Stimulated activated naive CD8-positive, alpha-beta T cell treated with anti-CD3 and anti-CD28 coated beads, Interleukin-15, amount 100 ng/mL, for 72 hours (primary cell): ENCODE measurements at regions not wholly inside any gene's neighbourhood (a gene's known extent, or its start where the extent isn't known, plus 50 kb on each side); places are given as distances from the start of the nearest gene placed in this dataset.
"Not testable (repeated sequence)": the region's sequence is repeated elsewhere in the genome, so short reads cannot be mapped to it uniquely, and the experiment has no call there.

Experiments used
- ATAC-seq: fragments of 150-1000 bp; cut with Tn5 transposase; 2 replicates; pipeline ENCODE4 v1.10.0; 2021; ENCODE audit warnings: mild to moderate bottlenecking, moderate library complexity
- DNase-seq, 2 donors: peaks; one replicate each; pipeline ENCODE4 v3.0.0; 2021 to 2022
- H3K27ac Mint-ChIP-seq, 2 donors: one replicate each; pipeline ENCODE4 v1.8.0; 2022; ENCODE audit warnings: mild to moderate bottlenecking in 2 of 2, mixed read lengths in 2 of 2, moderate library complexity in 2 of 2
- H3K27me3 Mint-ChIP-seq: one replicate; pipeline ENCODE4 v1.8.0; 2022; ENCODE audit warnings: mixed read lengths
- H3K4me1 Mint-ChIP-seq: one replicate; pipeline ENCODE4 v1.8.0; 2022; ENCODE audit warnings: mild to moderate bottlenecking, mixed read lengths
- H3K4me3 Mint-ChIP-seq, 2 donors: one replicate each; pipeline ENCODE4 v1.8.0; 2022; ENCODE audit warnings: mild to moderate bottlenecking in 2 of 2, mixed read lengths in 2 of 2, moderate library complexity in 1 of 2
- H3K9me3 Mint-ChIP-seq, 2 donors: one replicate each; pipeline ENCODE4 v1.8.0; 2022; ENCODE audit warnings: mixed read lengths in 2 of 2

GRCh38 chr16:60727851-60728250 is 1308.4 kb downstream of the CDH8 start:
- ATAC-seq (no peak), DNase-seq (no peak)
- Mint-ChIP-seq H3K27me3 (no peaks in the 10 kb centered on the region), H3K4me1 (no peaks in the 10 kb centered on the region), H3K27ac (no peak overlapping the region), H3K4me3 (no peak overlapping the region), H3K9me3 (peaks cover 9 to 20% of the 10 kb centered on the region in 2 donors)

GRCh38 chr16:60720060-60720459 is 1316.2 kb downstream of the CDH8 start:
- Mint-ChIP-seq H3K4me3 (no peak overlapping the region), H3K4me1 (no peaks in the 10 kb centered on the region), H3K9me3 (peaks cover 22 to 28% of the 10 kb centered on the region in 2 donors), H3K27ac (no peak overlapping the region), H3K27me3 (no peaks in the 10 kb centered on the region)
- no peak for DNase-seq
- no peak for ATAC-seq

GRCh38 chr16:60717808-60718207 is 1318.4 kb downstream of the CDH8 start:
- DNase-seq (no peak), ATAC-seq (no peak)
- Mint-ChIP-seq H3K4me3 (no peak overlapping the region), H3K27me3 (no peaks in the 10 kb centered on the region), H3K4me1 (no peaks in the 10 kb centered on the region), H3K9me3 (peaks cover 17 to 33% of the 10 kb centered on the region in 2 donors), H3K27ac (no peak overlapping the region)

GRCh38 chr16:60712144-60712543 is 1324.1 kb downstream of the CDH8 start:
- Mint-ChIP-seq H3K27me3 (no peaks in the 10 kb centered on the region), H3K9me3 (peaks cover 9 to 25% of the 10 kb centered on the region in 2 donors), H3K27ac (no peak overlapping the region), H3K4me1 (no peaks in the 10 kb centered on the region), H3K4me3 (no peak overlapping the region)
- DNase-seq (no peak), ATAC-seq (no peak)

GRCh38 chr16:60704726-60705125 is 1331.5 kb downstream of the CDH8 start:
- H3K9me3 Mint-ChIP-seq: peaks cover 6 to 26% of the 10 kb centered on the region in 2 donors
- no peak overlapping the region for H3K4me3 Mint-ChIP-seq
- no peak overlapping the region for H3K27ac Mint-ChIP-seq
- H3K27me3 Mint-ChIP-seq: no peaks in the 10 kb centered on the region
- no peak for ATAC-seq
- DNase-seq: no peak
- no peaks in the 10 kb centered on the region for H3K4me1 Mint-ChIP-seq

GRCh38 chr16:60703096-60703495 is 1333.1 kb downstream of the CDH8 start:
- no peaks in the 10 kb centered on the region for H3K4me1 Mint-ChIP-seq
- no peak overlapping the region for H3K4me3 Mint-ChIP-seq
- DNase-seq: no peak
- peaks cover 6 to 22% of the 10 kb centered on the region in 2 donors for H3K9me3 Mint-ChIP-seq
- no peaks in the 10 kb centered on the region for H3K27me3 Mint-ChIP-seq
- H3K27ac Mint-ChIP-seq: no peak overlapping the region
- ATAC-seq: no peak

GRCh38 chr16:60686824-60687223 is 1349.4 kb downstream of the CDH8 start:
- ATAC-seq: no peak
- H3K4me3 Mint-ChIP-seq: no peak overlapping the region
- no peaks in the 10 kb centered on the region for H3K27me3 Mint-ChIP-seq
- no peak overlapping the region for H3K27ac Mint-ChIP-seq
- no peak for DNase-seq
- H3K4me1 Mint-ChIP-seq: no peaks in the 10 kb centered on the region
- H3K9me3 Mint-ChIP-seq: peaks cover 28 to 29% of the 10 kb centered on the region in 2 donors

GRCh38 chr16:60684002-60684401 is 1352.2 kb downstream of the CDH8 start:
- no peak for ATAC-seq
- Mint-ChIP-seq H3K9me3 (peaks cover 23 to 38% of the 10 kb centered on the region in 2 donors), H3K27me3 (no peaks in the 10 kb centered on the region), H3K27ac (no peak overlapping the region), H3K4me1 (no peaks in the 10 kb centered on the region), H3K4me3 (no peak overlapping the region)
- no peak for DNase-seq

GRCh38 chr16:60682219-60682618 is 1354.0 kb downstream of the CDH8 start:
- H3K27ac Mint-ChIP-seq: no peak overlapping the region
- H3K4me3 Mint-ChIP-seq: no peak overlapping the region
- DNase-seq (no peak), ATAC-seq (no peak)
- H3K27me3 Mint-ChIP-seq: no peaks in the 10 kb centered on the region
- no peaks in the 10 kb centered on the region for H3K4me1 Mint-ChIP-seq
- H3K9me3 Mint-ChIP-seq: peaks cover 19 to 39% of the 10 kb centered on the region in 2 donors

- Mint-ChIP-seq H3K27ac (no peak overlapping the region), H3K4me1 (no peaks in the 10 kb centered on the region), H3K4me3 (no peak overlapping the region), H3K9me3 (peaks cover 12 to 29% of the 10 kb centered on the region in 2 donors), H3K27me3 (no peaks in the 10 kb centered on the region)
- ATAC-seq (no peak), DNase-seq (no peak)
Measured at GRCh38 chr16:60681043-60681442, 1355.2 kb downstream of the CDH8 start.

GRCh38 chr16:60675022-60675421 is 1361.2 kb downstream of the CDH8 start:
- no peak overlapping the region for H3K4me3 Mint-ChIP-seq
- DNase-seq (no peak), ATAC-seq (no peak)
- H3K9me3 Mint-ChIP-seq: peaks cover 6 to 10% of the 10 kb centered on the region in 2 donors
- no peaks in the 10 kb centered on the region for H3K4me1 Mint-ChIP-seq
- H3K27me3 Mint-ChIP-seq: no peaks in the 10 kb centered on the region
- no peak overlapping the region for H3K27ac Mint-ChIP-seq

- ATAC-seq: no peak
- H3K4me3 Mint-ChIP-seq: no peak overlapping the region
Measured at GRCh38 chr16:60674241-60674640, 1362.0 kb downstream of the CDH8 start.

GRCh38 chr16:60655514-60656153 is 1380.6 kb downstream of the CDH8 start:
- ATAC-seq: no peak
- Mint-ChIP-seq H3K4me1 (no peaks in the 10 kb centered on the region), H3K4me3 (no peak overlapping the region), H3K27ac (no peak overlapping the region), H3K9me3 (peaks cover 15 to 19% of the 10 kb centered on the region in 2 donors), H3K27me3 (no peaks in the 10 kb centered on the region)
- no peak for DNase-seq

More at GRCh38 chr16:60674241-60674640, 1362.0 kb downstream of the CDH8 start:
- H3K27ac Mint-ChIP-seq: no peak overlapping the region
- no peaks in the 10 kb centered on the region for H3K4me1 Mint-ChIP-seq
- H3K27me3 Mint-ChIP-seq: no peaks in the 10 kb centered on the region
- peaks cover 7 to 10% of the 10 kb centered on the region in 2 donors for H3K9me3 Mint-ChIP-seq
- DNase-seq: no peak

GRCh38 chr16:60651346-60651745 is 1384.9 kb downstream of the CDH8 start:
- Mint-ChIP-seq H3K9me3 (peaks cover 9 to 16% of the 10 kb centered on the region in 2 donors), H3K27ac (no peak overlapping the region)
- no peak for DNase-seq

GRCh38 chr16:60648290-60648689 is 1387.9 kb downstream of the CDH8 start:
- H3K4me3 Mint-ChIP-seq: no peak overlapping the region
- H3K4me1 Mint-ChIP-seq: no peaks in the 10 kb centered on the region
- H3K27me3 Mint-ChIP-seq: no peaks in the 10 kb centered on the region
- H3K9me3 Mint-ChIP-seq: peaks cover 4 to 19% of the 10 kb centered on the region in 2 donors
- ATAC-seq (no peak), DNase-seq (no peak)
- no peak overlapping the region for H3K27ac Mint-ChIP-seq

More at GRCh38 chr16:60651346-60651745, 1384.9 kb downstream of the CDH8 start:
- no peak for ATAC-seq
- Mint-ChIP-seq H3K4me1 (no peaks in the 10 kb centered on the region), H3K27me3 (no peaks in the 10 kb centered on the region), H3K4me3 (no peak overlapping the region)

- peaks cover under 1 to 16% of the 10 kb centered on the region in 2 donors for H3K9me3 Mint-ChIP-seq
- H3K27ac Mint-ChIP-seq: not testable (repeated sequence)
Measured at GRCh38 chr16:60647388-60647787, 1388.8 kb downstream of the CDH8 start.

GRCh38 chr16:60646631-60647030 is 1389.6 kb downstream of the CDH8 start:
- no peaks in the 10 kb centered on the region for H3K4me1 Mint-ChIP-seq
- no peak for DNase-seq

More at GRCh38 chr16:60647388-60647787, 1388.8 kb downstream of the CDH8 start:
- not testable (repeated sequence) for H3K4me1 Mint-ChIP-seq, ATAC-seq, H3K27me3 Mint-ChIP-seq, DNase-seq, H3K4me3 Mint-ChIP-seq

More at GRCh38 chr16:60646631-60647030, 1389.6 kb downstream of the CDH8 start:
- no peaks in the 10 kb centered on the region for H3K27me3 Mint-ChIP-seq
- H3K27ac Mint-ChIP-seq: no peak overlapping the region
- no peak for ATAC-seq
- peaks cover 8 to 20% of the 10 kb centered on the region in 2 donors for H3K9me3 Mint-ChIP-seq
- H3K4me3 Mint-ChIP-seq: no peak overlapping the region
